ENCODE measurements at regions not wholly inside any gene's neighbourhood (a gene's known extent, or its start where the extent isn't known, plus 50 kb on each side); places are given as distances from the start of the nearest gene placed in this dataset.
"Not testable (repeated sequence)": the region's sequence is repeated elsewhere in the genome, so short reads cannot be mapped to it uniquely, and the experiment has no call there.

- DNase-seq (ENCODE audit: low read depth) = no peak
These were observed 186.1 kb downstream of the ATOH1 start for GRCh38 chr4:94014484-94015136.

- no peak for DNase-seq (ENCODE audit: low read depth)
These were observed 187.4 kb downstream of the ATOH1 start for GRCh38 chr4:94015956-94016355.

DNA sequence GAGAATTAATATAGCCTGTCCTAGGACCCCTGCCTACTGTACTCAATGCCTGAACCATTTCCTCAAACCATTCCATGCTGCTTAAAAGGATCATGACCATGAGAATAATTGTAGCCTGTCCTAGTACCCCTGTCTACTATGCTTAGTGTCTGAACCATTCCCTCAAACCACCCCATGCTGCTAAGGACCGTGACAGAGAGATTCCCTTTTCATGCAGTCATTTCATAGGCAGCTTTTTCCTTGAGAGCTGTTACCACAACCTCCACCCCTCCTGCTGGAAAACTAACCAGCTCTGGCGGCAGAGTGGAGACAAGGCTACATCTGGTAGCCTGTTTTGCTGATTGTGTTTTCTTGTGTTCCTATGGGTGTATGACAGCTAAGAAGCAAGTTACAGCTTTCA is 174.9 kb upstream of the SMARCAD1 start:
- DNase-seq (ENCODE audit: low read depth) = peak; percentile 3

DNA sequence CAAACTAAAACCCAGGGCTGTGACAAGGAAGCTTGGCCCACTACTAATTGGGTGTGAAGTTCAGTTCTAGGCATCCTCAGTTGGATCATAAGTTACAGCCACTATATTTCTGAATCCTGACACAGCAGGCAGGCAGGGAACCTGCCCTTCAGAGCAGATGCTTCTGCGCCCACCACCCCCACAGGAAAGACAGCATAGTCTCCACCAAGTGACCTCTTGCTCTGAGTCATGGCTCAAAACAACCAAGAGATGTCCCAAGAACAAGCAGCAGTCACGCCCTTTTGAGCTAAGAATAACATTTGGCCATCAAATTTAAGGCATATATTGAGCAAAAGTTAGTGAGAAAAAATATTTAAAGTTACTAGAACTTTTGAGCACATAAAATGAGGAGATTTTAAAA is 170.7 kb upstream of the SMARCAD1 start:
- DNase-seq (ENCODE audit: low read depth) = peak; percentile 2

DNA sequence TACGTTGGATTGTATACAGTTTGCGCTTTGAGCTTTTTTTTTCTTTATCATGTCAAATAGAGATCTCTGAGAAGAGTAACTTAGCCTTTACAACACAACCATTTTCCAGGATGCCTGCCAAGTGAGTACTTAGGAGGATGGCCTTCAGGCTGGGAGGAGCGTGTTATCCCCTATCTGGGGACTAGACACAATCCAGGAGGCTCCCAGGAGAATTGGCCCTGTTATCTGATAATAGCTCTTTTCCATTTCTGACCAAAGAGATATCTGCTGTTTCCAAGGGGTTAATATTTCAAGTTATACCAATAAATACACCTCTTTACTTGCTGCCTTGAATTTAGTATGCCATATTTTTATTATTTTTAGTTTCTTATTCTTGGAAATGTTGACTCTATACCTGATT is 169.5 kb upstream of the SMARCAD1 start:
- DNase-seq (ENCODE audit: low read depth) = no peak

DNA sequence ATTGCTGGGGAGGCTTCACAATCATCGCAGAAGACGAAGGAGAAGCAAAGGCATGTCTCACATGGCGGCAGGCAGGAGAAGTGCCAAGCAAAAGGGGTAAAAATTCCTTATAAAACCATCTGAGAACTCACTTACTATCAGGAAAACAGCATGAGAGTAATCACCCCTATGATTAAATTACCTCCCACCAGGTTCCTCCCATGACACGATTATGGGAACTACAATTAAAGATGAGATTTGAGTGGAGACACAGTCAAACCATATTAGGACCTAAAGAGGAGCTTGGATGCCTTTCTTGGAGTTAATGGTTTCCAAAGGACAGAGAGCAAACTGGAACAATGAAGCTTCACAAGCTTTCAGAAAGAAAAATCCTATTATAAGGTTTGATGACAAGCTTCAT is 168.4 kb upstream of the SMARCAD1 start:
- DNase-seq (ENCODE audit: low read depth) = no peak

DNA sequence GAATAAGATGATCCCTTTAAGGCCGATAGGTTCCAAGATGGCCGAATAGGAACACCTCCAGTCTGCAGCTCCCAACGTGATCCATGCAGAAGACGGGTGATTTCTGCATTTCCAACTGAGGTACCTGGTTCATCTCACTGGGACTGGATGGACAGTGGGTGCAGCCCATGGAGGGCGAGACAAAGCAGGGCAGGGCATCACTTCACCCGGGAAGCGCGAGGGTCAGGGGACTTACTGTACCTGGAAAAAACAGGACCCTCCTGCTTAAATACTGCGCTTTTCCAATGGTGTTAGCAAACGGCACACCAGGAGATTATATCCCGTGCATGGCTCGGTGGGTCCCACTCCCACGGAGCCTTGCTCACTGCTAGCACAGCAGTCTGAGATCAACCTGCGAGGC is 163.2 kb upstream of the SMARCAD1 start:
- DNase-seq (ENCODE audit: low read depth) = not testable (repeated sequence)

DNA sequence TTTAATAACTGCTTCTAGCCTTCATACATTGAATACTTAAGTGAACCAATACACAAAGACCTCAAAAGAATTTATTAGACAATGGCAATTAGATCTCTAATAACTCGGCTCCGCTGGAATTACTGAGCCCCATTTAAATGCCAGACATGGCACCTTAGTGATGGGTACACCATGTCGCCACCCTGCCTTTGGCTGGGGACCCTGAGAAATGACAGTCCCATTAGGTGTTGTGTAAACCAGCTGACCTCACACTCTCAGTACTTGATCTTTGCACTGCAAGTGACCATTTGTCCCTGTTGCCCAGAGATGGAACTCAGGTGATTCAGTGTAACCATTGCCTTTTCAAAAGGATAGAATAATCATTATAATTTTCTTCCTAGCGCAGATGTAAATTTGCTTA is 144.6 kb upstream of the SMARCAD1 start:
- no peak for DNase-seq (ENCODE audit: low read depth)

DNA sequence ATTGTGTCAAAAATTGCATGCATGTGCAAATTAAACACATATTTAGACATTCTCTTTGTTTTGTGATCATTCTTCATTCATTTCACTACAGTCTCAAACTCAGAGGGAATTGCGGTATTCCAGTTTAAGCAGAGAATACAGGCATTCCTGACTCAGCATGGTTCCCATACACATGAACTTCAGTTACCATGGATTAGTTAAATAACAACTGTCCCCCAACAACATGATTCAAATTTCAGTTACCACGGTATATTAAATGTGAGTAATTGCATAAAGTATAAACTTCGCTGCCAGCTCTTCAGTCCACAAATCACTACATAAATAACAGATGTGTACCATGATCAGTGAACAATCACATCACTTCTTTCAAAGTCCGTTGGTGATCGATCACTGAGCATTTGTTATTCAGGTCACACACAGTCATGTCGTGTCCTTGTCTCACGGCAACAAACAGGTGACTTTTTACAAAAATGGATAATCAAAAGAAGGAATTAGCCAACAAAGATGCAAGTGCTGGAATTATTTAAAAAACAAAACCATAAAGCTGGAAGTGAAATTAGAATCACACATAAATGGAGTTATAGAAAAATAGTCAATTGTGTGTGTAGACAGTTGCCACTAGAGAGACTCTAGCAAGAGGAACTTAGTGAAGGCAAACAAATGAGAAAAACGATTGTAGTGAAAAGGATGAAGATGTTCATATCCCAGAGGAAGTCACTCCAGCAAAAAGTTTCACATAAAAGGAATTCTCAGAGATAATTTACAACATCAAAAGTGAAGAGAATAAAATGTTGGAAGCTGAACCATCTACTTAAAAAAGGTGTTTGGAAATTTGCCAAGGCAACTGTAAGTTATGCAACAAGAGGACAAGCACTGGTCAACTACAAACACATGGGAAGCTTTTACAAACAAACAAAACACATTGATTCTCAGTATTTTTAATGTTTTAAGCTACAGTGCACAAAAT is 138.6 kb upstream of the SMARCAD1 start:
- DNase-seq (ENCODE audit: low read depth) = no peak

DNA sequence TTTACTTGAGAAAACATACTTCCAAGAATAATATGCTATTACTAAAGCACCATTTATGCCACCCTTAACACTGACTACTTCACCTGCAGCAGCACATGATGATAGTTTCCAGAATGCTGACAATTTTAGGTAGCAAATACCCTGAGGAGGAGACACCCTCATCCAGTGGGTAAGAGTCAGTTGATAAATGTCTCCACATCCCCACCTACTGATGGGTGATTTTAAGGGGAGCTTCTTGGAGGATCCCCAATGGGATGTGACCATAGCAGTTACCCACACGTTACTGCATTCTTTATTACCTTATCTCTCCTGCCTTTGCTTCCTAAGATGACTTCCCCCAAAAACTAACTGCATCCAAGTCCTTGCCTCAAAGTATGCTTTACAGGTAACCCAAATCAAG is 131.2 kb upstream of the SMARCAD1 start:
- no peak for DNase-seq (ENCODE audit: low read depth)

DNA sequence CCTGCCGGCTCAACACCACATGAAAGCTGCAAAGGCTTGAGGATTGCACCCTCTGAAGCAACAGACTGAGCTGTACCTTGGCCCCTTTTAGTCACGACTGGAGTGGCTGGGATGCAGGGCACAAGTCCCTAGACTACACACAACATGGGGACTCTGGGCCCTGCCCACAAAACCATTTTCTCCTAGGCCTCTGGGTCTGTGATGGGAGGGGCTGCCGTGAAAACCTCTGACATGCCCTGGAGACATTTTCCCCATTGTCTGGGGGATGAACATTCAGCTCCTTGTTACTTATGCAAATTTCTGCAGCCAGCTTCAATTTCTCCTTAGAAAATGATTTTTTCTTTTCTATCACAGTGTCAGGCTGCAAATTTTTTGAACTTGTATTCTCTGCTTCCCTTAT is 123.5 kb upstream of the SMARCAD1 start:
- no peak for DNase-seq (ENCODE audit: low read depth)

- DNase-seq (ENCODE audit: low read depth) = not testable (repeated sequence)
These were observed 108.5 kb upstream of the SMARCAD1 start for GRCh38 chr4:94099141-94099540.

DNA sequence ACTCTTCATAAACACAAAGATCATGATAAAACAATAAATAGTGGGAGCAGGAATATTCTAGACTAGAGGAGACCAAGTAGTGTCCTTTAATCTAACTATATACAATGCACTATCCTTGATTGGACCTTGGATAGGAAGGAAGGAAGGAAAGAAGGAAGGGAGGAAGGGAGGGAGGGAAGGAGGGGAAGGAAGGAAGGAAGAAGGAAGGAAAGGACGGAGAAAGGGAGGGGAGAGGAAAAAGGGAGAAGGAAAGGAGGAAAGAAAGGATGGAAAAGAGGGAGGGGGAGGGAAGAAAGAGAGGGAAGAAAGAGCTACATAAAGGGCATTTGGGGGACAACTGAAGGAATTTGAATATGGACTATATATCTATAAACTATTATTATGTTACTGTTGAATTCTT is 95.0 kb upstream of the SMARCAD1 start:
- no peak for DNase-seq (ENCODE audit: low read depth)

GRCh38 chr4:94115687-94116086 is 92.0 kb upstream of the SMARCAD1 start:
- no peak for DNase-seq (ENCODE audit: low read depth)

DNA sequence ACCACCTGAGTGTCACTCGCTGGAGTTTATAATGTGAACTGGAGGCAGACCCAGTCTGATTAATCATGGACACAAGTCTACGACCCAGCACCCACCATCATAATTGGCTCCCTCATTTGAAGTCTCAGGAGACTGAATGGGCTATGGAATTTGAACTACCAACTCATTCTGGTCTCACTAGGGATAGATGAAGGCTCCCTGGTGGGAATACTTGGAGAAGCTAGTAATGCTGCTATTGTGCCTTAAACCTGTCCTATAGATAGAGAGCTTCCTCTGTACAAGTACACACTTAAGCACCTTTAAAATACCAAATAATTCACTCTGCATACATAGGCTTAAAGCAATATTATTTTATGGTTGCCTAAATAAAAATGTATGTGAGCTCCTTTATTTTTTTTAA is 90.8 kb upstream of the SMARCAD1 start:
- no peak for DNase-seq (ENCODE audit: low read depth)

GRCh38 chr4:94126669-94127068 is 81.0 kb upstream of the SMARCAD1 start:
- no peak for DNase-seq (ENCODE audit: low read depth)

- DNase-seq (ENCODE audit: low read depth) = peak; percentile 42
These were observed 79.8 kb upstream of the SMARCAD1 start for GRCh38 chr4:94127707-94128328.

DNA sequence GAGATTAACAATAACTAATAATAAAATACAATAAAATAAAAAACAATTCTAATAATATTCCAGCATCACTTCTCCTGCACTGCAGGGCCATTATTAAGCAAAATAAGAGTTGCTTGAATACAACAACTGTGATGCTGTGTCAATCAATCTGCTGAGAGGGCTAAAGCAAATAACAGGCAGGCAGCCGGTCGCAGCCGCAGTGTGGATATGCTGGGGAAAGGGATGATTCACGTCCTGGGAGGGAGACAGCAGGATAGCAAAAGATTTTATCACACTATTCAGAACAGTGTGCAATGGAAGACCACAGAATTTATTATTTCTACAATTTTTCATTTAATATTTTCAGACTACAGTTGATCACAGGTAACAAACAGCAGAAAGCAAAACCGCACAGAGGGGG is 76.5 kb upstream of the SMARCAD1 start:
- DNase-seq (ENCODE audit: low read depth) = no peak

DNA sequence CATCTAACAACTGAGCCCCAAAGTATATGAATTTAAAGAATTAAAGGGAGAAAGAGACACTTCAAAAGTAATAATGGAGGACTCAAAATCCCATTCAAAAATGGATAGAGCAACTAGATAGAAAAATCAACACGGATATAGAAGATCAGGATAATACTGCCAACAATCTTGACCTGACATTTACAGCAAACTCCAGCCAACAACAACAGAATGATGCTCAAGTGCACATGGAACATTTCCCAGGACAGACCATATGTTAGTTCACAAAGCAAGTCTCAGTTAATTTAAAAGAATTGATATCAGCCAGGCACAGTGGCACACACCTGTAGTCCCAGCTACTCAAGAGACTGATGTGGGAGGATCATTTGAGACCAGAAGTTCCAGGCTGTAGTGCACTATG is 72.0 kb upstream of the SMARCAD1 start:
- no peak for DNase-seq (ENCODE audit: low read depth)

- DNase-seq (ENCODE audit: low read depth) = no peak
These were observed 67.6 kb upstream of the SMARCAD1 start for GRCh38 chr4:94139931-94140612.

GRCh38 chr4:94141001-94141400 is 66.7 kb upstream of the SMARCAD1 start:
- no peak for DNase-seq (ENCODE audit: low read depth)

DNA sequence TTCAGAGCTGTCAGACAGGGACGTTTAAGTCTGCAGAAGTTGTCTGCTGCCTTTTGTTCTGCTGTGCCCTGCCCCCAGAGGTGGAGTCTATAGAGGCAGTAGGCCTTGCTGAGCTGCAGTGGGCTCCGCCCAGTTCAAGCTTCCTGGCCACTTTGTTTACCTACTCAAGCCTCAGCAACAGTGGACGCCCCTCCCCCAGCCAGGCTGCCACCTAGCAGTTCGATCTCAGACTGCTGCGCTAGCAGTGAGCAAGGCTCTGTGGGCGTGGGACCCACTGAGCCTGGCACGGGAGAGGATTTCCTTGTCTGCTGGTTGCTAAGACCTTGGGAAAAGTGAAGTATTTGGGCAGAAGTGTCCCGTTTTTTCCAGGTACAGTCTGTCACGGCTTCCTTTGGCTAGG is 59.6 kb upstream of the SMARCAD1 start:
- DNase-seq (ENCODE audit: low read depth) = not testable (repeated sequence)
